Keratinocyte (primary cell): ENCODE measurements at regions not wholly inside any gene's neighbourhood (a gene's known extent, or its start where the extent isn't known, plus 50 kb on each side); places are given as distances from the start of the nearest gene placed in this dataset.

Experiments
- DNase-seq: peaks from one replicate; pipeline ENCODE4 v3.0.0-alpha.2; 2011; ENCODE audit warnings: low read depth, missing footprints, low spot score
- FAIRE-seq: peaks from 2 replicates; lab custom pipeline; 2011; peaks lifted over from hg19 to GRCh38; lab: Jason Lieb, UNC
- H2AFZ ChIP-seq: 2 replicates; pipeline ENCODE4 v1.6.0; 2012; ENCODE audit warnings: low read length, control low read depth, inconsistent platforms; ENCODE audit not compliant: control insufficient read depth
- H3K27ac ChIP-seq: 2 replicates; pipeline ENCODE4 v1.5.1; 2011; ENCODE audit warnings: low read length; ENCODE audit not compliant: control insufficient read depth, insufficient read depth
- H3K27me3 ChIP-seq: 3 replicates; pipeline ENCODE4 v1.6.0; 2011; ENCODE audit warnings: low read length; ENCODE audit not compliant: control insufficient read depth, insufficient read depth; ENCODE audit errors: extremely low read depth
- H3K36me3 ChIP-seq, 2 experiments: 2 replicates in 1 of 2; 3 replicates in 1 of 2; pipeline ENCODE4 v1.5.1; 2011; ENCODE audit warnings: low read length in 2 of 2, mild to moderate bottlenecking in 1 of 2; ENCODE audit not compliant: control insufficient read depth in 2 of 2, insufficient read depth in 2 of 2; ENCODE audit errors: extremely low read depth in 1 of 2
- H3K4me1 ChIP-seq: 3 replicates; pipeline ENCODE4 v1.5.1; 2011; ENCODE audit warnings: low read length; ENCODE audit not compliant: control insufficient read depth, insufficient read depth; ENCODE audit errors: extremely low read depth
- H3K4me2 ChIP-seq: 3 replicates; pipeline ENCODE4 v1.6.0; 2011; ENCODE audit warnings: low read depth, low read length; ENCODE audit not compliant: control insufficient read depth, insufficient read depth; ENCODE audit errors: extremely low read depth
- H3K4me3 ChIP-seq, 3 experiments: fragments of 200-600 bp in 1 of 3; sonication (generic) in 1 of 3; 2 replicates in 2 of 3; 3 replicates in 1 of 3; pipeline ENCODE4 v1.5.1; 2011 to 2016; ENCODE audit warnings: low read length in 3 of 3, mild to moderate bottlenecking in 3 of 3, control low read depth in 2 of 3, inconsistent platforms in 1 of 3, low read depth in 1 of 3, mixed read lengths in 1 of 3, mixed run types in 1 of 3, moderate library complexity in 1 of 3; ENCODE audit not compliant: control insufficient read depth in 2 of 3, insufficient read depth in 2 of 3; ENCODE audit errors: extremely low read depth in 1 of 3
- H3K79me2 ChIP-seq: 2 replicates; pipeline ENCODE4 v1.6.0; 2012; ENCODE audit warnings: low read length; ENCODE audit not compliant: control insufficient read depth, insufficient read depth
- H3K9ac ChIP-seq: 3 replicates; pipeline ENCODE4 v1.6.0; 2011; ENCODE audit warnings: low read length; ENCODE audit not compliant: control insufficient read depth, insufficient read depth; ENCODE audit errors: extremely low read depth
- H3K9me1 ChIP-seq: 3 replicates; pipeline ENCODE4 v1.6.0; 2011; ENCODE audit warnings: low read length; ENCODE audit not compliant: control insufficient read depth, insufficient read depth; ENCODE audit errors: extremely low read depth
- H3K9me3 ChIP-seq: 2 replicates; pipeline ENCODE4 v1.5.1; 2012; ENCODE audit warnings: low read depth, low read length; ENCODE audit not compliant: control insufficient read depth
- H4K20me1 ChIP-seq: 3 replicates; pipeline ENCODE4 v1.6.0; 2011; ENCODE audit warnings: low read length; ENCODE audit not compliant: control insufficient read depth, insufficient read depth; ENCODE audit errors: extremely low read depth
- CTCF ChIP-seq, 3 experiments: IDR thresholded peaks in 1 of 3; conservative IDR thresholded peaks in 1 of 3; optimal IDR thresholded peaks in 1 of 3; 2 replicates in 2 of 3; 3 replicates in 1 of 3; pipeline versions ENCODE3 to v1.5.1; 2011; ENCODE audit warnings: low read length in 3 of 3, mild to moderate bottlenecking in 3 of 3, moderate library complexity in 2 of 3, control low read depth in 1 of 3, inconsistent platforms in 1 of 3; ENCODE audit not compliant: insufficient read depth in 2 of 3; ENCODE audit errors: extremely low read depth in 1 of 3
- EZH2 ChIP-seq: IDR thresholded peaks from one replicate; pipeline ENCODE4 v1.6.1; 2012; ENCODE audit warnings: inconsistent platforms, mild to moderate bottlenecking, low read length, moderate library complexity
- dilution Hi-C: fragments of 300-500 bp; cut with MboI; formaldehyde crosslinking; loops from one replicate; pipeline ENCODE4 v1.7.0; 2020; ENCODE audit warnings: low sequenced_read_pairs; ENCODE audit not compliant: extremely low pct_ligation_motif_present

DNA sequence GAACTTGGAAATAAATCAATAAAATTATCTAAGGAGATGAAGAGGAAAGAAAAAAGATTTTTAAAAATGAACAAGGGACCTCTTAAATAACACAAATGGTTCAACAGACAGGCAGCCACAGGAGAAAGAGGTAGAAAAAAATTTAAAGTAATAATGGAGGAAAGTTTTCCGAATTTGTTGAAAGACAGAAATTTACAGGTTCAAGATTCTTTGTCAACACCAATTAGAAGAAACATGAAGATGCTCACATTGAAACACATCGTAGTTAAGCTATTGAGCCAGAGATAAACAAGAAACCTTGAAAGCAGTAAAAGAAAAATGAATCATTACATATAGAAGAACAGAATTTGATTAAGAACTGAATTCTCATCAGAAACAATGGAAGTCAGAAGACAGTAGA, 68.7 kb upstream of the OSMR start:
- H3K4me1 ChIP-seq = no peaks in the 10 kb centered on the region
- dilution Hi-C loops = no loop called here
- no peaks in the 10 kb centered on the region for H3K36me3 ChIP-seq
- FAIRE-seq = no peak
- H3K4me2 ChIP-seq = no peak overlapping the region
- H3K27ac ChIP-seq = no peak overlapping the region
- no peak overlapping the region for H3K9ac ChIP-seq
- H3K79me2 ChIP-seq = no peaks in the 10 kb centered on the region
- H4K20me1 ChIP-seq = no peaks in the 10 kb centered on the region
- no peaks in the 10 kb centered on the region for H3K9me1 ChIP-seq
- no peak for TF ChIP-seq CTCF (optimal IDR thresholded peaks at IDR 0.05 in 1 of 3, IDR thresholded peaks at IDR 0.05 in 1 of 3, conservative IDR thresholded peaks at IDR 0.05 in 1 of 3; ENCODE audit: extremely low read depth in 1 of 3, insufficient read depth in 2 of 3, low read length in 3 of 3)
- TF ChIP-seq EZH2 = no peak
- peaks cover under 1% of the 10 kb centered on the region for H3K27me3 ChIP-seq
- no peak overlapping the region for H2AFZ ChIP-seq
- no peaks in the 10 kb centered on the region for H3K9me3 ChIP-seq
- no peak overlapping the region for H3K4me3 ChIP-seq
- DNase-seq = no peak

GRCh38 chr5:38780316-38780715, 65.5 kb upstream of the OSMR start:
- Histone ChIP-seq H3K9ac (no peak overlapping the region), H3K9me1 (no peaks in the 10 kb centered on the region), H3K36me3 (no peaks in the 10 kb centered on the region), H3K27me3 (no peaks in the 10 kb centered on the region), H3K4me2 (no peak overlapping the region), H3K79me2 (no peaks in the 10 kb centered on the region), H3K9me3 (no peaks in the 10 kb centered on the region), H3K27ac (no peak overlapping the region), H4K20me1 (no peaks in the 10 kb centered on the region), H3K4me1 (no peaks in the 10 kb centered on the region), H3K4me3 (no peak overlapping the region), H2AFZ (no peak overlapping the region)
- no peak for TF ChIP-seq CTCF (optimal IDR thresholded peaks at IDR 0.05 in 1 of 3, IDR thresholded peaks at IDR 0.05 in 1 of 3, conservative IDR thresholded peaks at IDR 0.05 in 1 of 3; ENCODE audit: extremely low read depth in 1 of 3, insufficient read depth in 2 of 3, low read length in 3 of 3)
- no peak for TF ChIP-seq EZH2
- DNase-seq (no peak), FAIRE-seq (no peak)
- dilution Hi-C loops = no loop called here
